Nucleus accumbens (tissue), 56 donors: ENCODE measurements at regions not wholly inside any gene's neighbourhood (a gene's known extent, or its start where the extent isn't known, plus 50 kb on each side); places are given as distances from the start of the nearest gene placed in this dataset.

Experiments used
- DNase-seq, 56 donors: peaks; one replicate each; lab custom pipeline; 2025; lab: John Stamatoyannopoulos, UW

GRCh38 chr3:135840436-135840835 is 125.1 kb upstream of the PPP2R3A start:
- DNase-seq: no peak

- no peak for DNase-seq
Observed at GRCh38 chr3:135844386-135844785, 121.1 kb upstream of the PPP2R3A start.

- DNase-seq: no peak
Observed at GRCh38 chr3:135848051-135848450, 117.5 kb upstream of the PPP2R3A start.

GRCh38 chr3:135849827-135850226 is 115.7 kb upstream of the PPP2R3A start:
- DNase-seq: no peak

- DNase-seq: no peak
Observed at GRCh38 chr3:135851201-135852081, 114.1 kb upstream of the PPP2R3A start.

GRCh38 chr3:135853981-135854380 is 111.5 kb upstream of the PPP2R3A start:
- DNase-seq: no peak

GRCh38 chr3:135860761-135861160 is 104.8 kb upstream of the PPP2R3A start:
- no peak for DNase-seq

GRCh38 chr3:135862361-135862760 is 103.2 kb upstream of the PPP2R3A start:
- DNase-seq: no peak

- DNase-seq: no peak
Observed at GRCh38 chr3:135864060-135864459, 101.5 kb upstream of the PPP2R3A start.

- DNase-seq: no peak
Observed at GRCh38 chr3:135865085-135865484, 100.4 kb upstream of the PPP2R3A start.

- DNase-seq: no peak
Observed at GRCh38 chr3:135865553-135865952, 100.0 kb upstream of the PPP2R3A start.

GRCh38 chr3:135867911-135868310 is 97.6 kb upstream of the PPP2R3A start:
- DNase-seq: no peak

GRCh38 chr3:135868801-135869200 is 96.7 kb upstream of the PPP2R3A start:
- DNase-seq: no peak

GRCh38 chr3:135869439-135870105 is 96.0 kb upstream of the PPP2R3A start:
- no peak for DNase-seq

GRCh38 chr3:135871311-135871710 is 94.2 kb upstream of the PPP2R3A start:
- DNase-seq: no peak

GRCh38 chr3:135874035-135874434 is 91.5 kb upstream of the PPP2R3A start:
- DNase-seq: no peak

- no peak for DNase-seq
Observed at GRCh38 chr3:135878501-135878900, 87.0 kb upstream of the PPP2R3A start.

GRCh38 chr3:135885885-135886284 is 79.6 kb upstream of the PPP2R3A start:
- no peak for DNase-seq

- no peak for DNase-seq
Observed at GRCh38 chr3:135887220-135887619, 78.3 kb upstream of the PPP2R3A start.

GRCh38 chr3:135889443-135889842 is 76.1 kb upstream of the PPP2R3A start:
- DNase-seq: no peak

- no peak for DNase-seq
Observed at GRCh38 chr3:135891121-135891520, 74.4 kb upstream of the PPP2R3A start.
